HG03520 (cell line): ENCODE measurements at regions not wholly inside any gene's neighbourhood (a gene's known extent, or its start where the extent isn't known, plus 50 kb on each side); places are given as distances from the start of the nearest gene placed in this dataset.
"Not testable (repeated sequence)": the region's sequence is repeated elsewhere in the genome, so short reads cannot be mapped to it uniquely, and the experiment has no call there.

ENCODE experiments used
- ATAC-seq: cut with Tn5 transposase; IDR thresholded peaks from one replicate; pipeline ENCODE4 v1.9.1; 2021; ENCODE audit warnings: mild to moderate bottlenecking, moderate library complexity; ENCODE audit not compliant: unreplicated experiment

DNA sequence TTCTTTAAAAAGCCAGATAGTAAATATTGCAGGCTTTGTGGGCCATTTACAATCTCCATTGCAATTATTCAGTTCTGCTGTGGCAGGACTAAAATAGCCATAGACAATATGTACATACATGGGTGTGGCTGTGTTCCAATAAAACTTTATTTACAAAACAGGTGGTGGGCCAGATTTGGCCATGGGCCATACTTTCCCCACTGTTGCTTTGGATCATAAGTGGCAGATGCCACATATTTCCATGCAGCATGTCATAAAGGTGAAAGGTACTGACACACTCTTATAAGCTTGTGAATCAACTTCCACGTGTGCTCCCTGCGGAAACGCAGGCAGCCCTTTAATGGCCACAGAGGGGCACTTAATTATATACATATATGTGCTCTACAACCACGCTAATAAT lies 244.4 kb upstream of the FOXN3 start:
- ATAC-seq: no peak

DNA sequence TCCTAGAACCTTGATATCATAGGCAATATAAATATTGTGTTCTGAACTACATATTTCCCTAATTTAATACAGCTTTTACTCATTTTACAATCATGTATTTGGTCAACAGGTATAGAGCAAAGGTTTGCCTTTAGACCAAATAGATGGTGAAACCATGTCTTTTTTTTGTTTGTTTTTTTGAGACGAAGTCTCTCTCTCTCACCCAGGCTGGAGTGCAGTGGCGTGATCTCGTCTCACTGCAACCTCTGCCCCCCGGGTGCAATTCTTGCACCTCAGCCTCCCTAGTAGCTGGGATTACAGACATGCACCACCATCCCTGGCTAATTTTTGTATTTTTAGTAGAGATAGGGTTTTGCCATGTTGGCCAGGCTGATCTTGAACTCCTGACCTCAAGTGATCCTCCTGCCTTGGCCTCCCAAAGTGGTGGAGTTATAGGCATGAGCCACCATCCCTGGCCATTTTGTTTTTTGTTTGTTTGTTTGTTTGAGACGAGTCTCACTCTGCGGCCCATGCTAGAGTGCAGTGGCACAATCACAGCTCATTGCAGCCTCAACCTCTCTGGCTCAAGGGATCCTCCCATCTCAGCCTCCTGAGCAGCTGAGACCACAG lies 243.7 kb upstream of the FOXN3 start:
- ATAC-seq: not testable (repeated sequence)

DNA sequence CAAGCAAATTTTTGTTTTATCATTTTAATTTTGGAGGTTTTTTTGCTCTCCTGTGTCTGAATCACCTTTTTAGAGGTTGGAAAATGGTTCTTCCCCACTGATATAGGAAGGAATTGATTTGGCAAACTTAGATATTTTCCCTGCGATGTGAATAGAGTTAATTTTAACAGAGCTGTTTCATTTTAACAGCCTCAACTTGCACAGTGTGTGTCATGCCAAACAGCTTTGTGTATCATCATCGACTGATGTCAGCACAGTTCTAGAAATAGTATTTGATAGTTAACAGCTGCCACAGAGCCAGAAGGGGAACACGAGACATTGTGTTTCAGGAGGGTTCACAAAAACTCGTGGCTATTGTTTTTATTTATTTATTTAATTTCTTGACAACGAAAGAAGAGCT lies 243.1 kb upstream of the FOXN3 start:
- no peak for ATAC-seq

DNA sequence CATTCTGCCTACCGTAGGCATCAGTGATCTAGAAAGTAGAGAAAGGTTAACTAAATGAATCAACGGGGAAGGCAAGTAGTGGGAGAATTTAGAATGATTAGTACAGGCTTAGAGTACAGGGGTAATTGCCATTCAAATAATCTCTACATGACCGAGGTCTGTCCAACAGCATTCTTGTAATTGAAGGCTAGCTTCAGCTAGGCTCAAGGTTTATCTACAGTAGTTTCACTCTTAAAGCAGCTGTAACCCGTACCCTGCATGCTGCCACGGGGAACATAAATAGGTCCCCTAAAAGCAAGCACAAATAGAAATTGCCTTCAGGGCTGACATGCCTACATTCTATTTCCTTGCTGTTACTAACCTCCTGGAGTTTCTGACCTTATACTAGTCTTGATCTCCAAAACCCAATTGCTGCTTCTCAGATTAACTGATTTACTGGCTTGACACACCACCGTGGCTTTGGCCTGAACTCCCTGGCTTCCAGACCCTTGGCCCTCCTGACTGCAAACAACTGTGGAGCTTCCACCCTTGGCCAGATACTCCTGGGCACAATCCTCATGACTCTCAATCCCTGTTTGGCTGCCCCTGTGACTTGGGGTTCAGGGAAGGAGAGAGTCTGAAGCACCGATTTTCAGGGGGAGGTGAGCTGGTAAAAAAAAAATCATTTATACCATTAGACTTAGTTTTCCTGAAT lies 242.1 kb upstream of the FOXN3 start:
- ATAC-seq: no peak

DNA sequence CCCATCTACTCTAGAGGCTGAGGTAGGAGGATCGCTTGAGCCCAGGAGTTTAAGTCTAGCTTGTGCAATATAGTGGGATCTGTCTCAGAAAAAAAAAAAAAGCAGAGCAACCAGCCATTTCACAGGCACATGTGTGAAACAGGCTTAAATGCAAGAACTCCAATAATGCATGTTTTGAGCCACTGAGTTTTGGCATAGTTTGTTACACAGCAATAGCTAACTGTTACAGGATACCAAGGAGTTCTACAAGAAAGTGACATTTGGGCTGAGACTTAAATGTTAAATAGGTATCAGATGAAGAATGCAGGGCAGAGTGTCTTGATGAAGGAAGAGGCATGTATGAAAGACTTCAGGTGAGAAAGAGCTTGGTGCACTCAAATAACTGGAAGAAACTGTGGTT lies 240.0 kb upstream of the FOXN3 start:
- no peak for ATAC-seq

DNA sequence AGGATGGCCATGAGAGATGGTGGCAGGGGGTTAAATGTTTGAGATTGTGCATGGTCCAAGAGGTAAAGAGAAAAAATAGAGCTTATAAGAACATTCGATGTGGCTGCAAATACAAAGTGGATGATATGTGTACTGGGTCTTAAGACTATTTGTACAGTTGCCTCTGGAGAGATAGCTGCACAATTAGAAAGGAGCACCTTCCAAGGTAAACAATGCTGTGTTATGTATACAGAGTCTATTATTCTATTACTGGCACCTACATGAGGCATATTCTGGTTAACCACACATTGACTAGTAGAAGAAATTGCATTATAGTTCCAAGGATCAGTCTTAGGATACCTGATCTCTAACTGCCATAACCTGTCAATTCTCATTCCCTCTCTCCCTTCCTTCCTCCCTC lies 238.0 kb upstream of the FOXN3 start:
- no peak for ATAC-seq

DNA sequence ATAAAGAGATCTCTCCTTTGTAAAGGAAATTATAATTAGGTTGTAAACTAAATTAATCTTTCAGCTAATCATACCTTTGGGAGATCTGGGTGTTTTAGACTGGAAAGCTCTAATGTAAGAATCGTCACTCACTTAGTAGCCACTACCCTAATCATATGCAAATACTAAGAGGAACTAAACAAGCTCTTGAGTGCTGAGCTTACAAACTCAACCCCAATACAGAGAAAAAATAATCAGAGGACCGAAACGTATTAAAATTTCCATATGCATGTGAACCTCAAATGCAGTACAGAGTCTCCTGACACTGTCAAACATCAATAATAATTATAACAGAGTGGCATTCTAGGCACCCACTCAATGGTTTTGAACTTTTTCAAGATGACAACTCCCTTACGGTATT lies 235.3 kb upstream of the FOXN3 start:
- no peak for ATAC-seq

DNA sequence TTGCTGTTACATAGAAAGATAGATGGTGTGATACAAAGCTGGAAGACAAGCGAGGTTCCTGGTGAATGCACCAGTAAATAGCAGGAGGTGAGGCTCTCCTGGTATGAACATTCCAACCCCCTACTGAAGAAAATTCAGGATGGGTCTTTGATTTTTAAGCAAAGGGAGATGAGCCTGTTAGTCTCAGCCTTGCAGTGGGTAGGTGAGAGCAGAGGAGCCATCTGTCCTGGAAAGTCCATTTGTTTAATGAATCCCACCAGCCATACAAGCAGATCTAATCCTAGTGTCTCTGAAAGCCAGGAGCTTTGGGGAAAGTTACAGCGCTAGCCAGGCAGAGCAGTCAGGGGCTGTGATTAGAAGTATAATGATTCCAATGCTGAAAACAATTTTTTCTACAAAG lies 234.8 kb upstream of the FOXN3 start:
- ATAC-seq: no peak

DNA sequence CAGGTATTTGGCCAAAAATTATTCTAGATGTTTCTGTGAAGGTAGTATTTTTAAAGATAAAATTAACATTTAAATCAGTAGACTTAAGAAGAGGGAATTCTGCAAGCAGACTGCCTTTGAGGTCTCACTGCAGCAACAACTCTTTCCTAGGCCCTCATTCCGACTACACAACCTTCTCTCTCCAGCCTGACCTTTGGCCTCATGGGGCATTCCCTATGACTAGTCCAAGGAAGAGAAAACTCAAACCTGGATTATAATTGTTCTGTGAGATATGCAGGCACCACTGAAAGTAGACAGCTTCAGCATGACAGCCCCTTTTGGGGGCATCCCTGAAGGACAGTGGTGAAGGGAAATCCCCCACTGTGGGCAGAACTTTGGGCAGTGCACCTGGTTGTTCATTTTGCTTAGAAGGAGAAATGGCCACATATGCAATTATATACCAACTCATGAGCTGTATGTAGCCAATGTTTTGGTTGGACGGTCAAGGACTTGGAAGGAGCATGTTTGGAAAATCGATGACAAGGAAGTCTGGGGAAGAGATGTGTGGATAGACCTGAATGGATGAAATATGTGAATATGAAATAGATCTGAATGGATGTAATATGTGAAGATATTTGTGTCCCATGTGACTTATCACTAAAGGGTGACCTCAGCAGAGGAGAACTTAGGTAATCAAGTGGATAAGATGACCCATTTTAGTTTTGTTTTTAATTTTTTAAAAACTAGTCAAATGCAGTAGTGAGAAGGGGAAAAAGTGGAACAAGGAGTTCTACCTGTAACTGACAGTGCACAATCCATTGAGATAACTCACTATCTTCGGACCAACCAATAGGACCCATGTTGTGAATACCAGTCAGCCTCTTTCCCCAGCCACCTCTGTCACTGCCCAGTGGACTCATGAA lies 233.3 kb upstream of the FOXN3 start:
- ATAC-seq: no peak

DNA sequence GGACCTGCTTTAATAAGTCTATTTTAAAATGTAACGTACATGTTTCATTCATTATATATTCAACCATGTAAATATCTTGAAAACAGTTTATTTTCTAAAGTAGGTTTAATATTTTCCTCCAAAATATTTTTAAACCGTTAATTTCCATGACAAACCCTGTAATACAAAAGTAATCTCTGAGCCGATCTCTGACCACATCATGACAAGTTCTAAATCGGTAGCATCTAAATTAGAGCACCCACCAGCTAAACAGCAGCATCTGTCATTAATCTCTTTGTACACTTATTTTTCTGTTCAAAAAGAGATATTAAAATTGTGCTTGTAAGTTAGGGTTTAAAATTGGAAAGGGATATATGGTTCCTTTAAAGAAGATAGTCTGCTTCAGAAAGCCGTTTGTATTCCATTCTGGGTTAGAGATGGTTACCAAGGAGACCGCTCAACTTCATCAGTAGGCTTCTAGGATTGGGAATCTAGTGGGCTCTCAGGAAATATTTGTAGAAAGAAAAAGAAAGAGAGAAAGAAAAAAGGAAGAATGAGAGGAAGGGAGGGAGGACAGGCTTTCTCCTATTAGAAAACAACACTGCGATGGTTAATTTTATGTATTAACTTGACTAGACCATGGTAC lies 232.5 kb upstream of the FOXN3 start:
- no peak for ATAC-seq

DNA sequence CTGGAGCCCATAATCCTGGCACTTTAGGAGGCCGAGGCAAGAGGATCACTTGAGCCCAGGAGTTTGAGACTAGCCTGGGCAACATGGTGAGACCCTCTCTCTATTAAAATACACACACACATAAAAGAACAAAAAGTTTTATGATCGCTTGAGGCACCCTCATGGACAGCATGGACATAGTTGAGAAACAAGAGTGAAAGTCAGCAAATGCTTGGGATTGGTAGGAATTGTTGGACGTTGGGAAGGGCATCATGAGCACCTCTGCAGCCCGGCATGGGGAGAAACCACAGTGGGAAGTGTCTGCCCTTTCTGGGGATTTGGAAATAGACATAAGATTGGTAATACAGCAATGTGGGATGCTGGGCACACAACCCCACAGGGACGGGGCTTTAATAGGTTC lies 231.9 kb upstream of the FOXN3 start:
- no peak for ATAC-seq

DNA sequence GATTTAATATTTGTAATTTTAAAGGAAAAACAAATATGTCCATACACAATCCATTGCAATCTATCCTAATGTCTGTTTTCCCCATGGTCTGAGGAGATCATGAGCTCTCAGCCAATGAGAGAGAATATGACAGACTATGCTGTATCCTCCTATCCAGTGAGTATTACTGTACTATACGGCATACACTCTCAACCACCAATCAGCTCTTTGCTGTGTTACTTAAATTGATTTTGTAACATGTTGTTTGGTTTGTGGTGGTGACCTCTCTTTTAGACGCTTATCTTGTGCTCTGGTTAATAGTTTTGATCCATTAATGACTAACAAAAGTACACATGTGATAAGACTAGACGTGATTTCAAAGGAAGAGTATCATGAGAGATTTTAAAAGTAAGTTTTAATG lies 231.5 kb upstream of the FOXN3 start:
- no peak for ATAC-seq

DNA sequence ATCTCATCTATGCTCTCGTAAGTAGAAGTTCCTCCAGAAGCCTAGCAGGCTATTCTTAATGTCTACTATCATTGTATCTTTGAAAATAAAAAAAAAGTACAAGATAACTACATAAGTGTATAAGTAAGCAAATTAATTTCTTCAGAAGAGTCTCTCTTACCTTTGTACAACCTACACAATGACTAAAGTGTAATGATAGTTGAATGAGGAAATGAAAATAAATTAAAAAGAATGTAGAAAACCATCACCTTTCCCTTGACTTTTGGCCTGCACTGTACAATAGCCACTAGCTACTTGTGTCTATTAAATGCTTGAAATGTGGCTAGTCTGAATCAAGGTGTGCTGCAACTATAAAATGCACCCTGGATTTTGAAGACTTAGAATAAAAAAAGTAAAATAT lies 229.9 kb upstream of the FOXN3 start:
- no peak for ATAC-seq

DNA sequence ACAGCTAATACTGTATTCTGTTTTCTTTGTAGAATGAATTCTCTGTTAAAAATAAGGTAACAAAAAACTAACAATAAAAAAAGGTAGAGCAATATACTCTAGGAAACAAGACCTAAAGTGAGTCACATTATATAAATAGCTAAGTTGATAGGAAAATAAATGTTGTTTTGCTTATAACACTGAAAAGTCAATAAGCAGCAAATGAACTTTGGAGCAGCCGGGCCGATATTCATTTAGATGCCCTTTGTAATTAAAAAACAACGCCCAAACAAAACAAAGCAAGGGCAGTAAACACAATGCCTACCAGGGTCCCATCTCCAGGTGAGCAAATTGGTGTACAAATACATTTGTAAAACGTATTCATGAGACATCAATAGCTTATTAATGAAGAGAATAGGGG lies 227.6 kb upstream of the FOXN3 start:
- no peak for ATAC-seq

DNA sequence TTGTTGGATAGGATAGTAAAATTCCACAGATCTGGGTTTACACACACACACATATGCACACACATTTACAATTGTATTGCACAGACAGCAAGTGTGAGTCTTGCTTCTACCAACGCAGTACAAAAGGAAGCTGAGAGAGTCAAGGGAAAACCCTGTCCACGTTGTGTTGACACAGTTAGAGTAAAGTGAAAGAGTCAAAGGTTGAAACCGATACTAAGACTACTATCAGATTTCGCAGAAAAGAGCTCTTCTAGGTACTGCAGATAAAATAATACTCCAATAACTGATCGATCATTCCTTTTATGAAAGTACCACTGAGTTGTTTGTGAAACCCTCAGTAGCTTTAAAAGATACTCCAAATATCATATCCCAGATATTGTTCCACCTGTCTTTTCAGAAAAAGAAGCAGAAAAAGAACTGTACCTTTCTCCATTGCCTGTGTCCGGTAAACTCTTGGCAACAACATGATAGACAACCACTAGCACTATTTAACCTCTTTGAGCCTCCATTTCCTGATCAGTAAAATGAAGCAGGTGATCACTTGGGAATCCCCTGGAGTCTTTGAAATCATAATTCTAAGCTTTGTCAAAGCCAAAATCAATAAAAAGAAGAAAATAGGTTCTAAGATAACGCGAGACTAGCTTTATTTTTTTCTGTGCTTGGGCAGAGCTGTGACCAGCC lies 224.6 kb upstream of the FOXN3 start:
- peak; percentile 99 for ATAC-seq

DNA sequence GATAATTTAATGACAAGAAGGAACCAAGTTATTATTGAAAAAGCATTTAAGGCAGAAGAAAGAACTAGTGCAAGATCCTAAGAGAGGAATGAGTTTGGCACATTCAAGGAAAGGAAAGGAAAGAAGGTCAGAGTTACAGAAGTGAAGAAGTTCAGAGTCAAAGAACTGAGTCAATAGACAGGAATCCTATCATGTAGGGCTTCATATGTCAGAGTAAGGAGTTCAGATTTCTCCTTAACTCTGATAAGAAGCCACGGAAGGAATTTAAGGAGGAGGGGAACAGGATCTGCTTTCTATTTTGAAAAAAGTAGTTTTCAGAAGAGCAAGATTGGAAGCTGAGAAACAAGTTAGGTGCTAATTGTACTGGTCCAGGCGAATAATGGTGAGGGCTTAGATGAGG lies 223.1 kb upstream of the FOXN3 start:
- no peak for ATAC-seq

DNA sequence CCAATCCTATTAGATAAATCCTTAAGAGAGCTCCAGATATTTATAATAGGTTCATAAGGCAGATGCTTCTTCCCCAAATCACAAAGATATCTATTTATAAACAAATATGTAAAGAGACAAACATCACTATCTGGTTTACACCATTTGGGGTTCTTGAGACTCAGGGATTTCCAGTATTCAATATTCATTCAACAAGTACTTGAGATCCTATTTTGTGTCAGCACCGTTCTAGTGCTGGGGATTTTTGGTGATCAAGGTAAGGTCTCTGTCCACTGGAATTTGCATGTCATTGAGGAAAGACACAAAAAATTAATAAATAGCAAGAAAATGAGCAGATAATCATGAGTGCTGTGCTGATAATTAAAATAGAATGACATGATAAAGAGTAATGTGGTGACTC lies 222.7 kb upstream of the FOXN3 start:
- ATAC-seq: no peak

DNA sequence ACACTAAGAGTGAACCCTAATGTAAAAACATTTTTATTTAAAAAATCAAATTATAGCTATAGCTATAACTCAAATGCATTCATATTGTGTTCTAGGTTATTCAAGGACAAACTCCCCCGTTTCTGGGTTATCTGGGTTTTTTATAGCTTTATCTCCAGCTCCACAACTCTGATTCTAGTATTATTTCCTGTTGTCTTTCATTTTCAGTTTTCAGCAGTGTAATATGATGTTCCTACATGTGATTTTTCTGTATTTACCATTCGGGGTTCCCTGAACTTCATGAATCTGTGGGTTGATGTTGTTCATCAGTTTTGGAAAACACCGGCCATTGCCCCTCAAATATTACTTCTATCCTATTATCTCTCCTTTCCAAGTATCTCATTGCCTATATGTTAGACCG lies 221.9 kb upstream of the FOXN3 start:
- ATAC-seq: no peak

DNA sequence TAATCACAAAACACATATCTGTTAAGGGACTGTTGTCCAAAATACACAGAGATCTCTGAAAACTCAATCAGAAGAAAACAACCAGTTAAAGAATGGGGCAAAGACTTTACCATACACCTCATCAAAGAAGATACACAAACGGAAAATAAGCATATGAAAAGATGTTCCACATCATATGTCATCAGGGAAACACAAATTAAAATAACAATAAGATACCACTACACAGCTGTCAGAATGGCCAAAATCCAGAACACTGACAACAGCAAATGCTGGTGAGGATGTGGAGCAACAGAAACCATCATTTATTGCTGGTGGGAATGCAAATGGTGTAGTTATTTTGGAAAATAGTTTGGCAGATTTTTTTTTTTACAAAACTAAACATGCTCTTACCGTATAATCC lies 220.5 kb upstream of the FOXN3 start:
- no peak for ATAC-seq

DNA sequence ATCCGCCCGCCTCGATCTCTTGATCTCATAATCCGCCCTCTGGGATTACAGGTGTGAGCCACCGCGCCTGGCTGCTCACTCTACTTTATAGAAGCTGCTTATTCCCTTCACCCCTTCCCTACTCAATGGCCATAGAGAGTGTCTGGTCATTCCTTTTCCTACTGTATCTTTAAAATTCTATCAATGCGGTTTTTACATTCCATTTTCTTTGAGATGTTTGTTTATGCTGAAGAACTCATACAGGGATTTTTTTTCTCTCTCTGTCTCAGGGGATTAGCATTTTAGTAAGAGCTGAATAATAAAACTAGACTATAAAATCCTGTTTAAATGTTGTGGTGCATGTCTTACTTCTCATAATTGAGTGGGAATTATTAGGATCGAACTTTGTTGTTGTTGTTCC lies 218.6 kb upstream of the FOXN3 start:
- no peak for ATAC-seq

DNA sequence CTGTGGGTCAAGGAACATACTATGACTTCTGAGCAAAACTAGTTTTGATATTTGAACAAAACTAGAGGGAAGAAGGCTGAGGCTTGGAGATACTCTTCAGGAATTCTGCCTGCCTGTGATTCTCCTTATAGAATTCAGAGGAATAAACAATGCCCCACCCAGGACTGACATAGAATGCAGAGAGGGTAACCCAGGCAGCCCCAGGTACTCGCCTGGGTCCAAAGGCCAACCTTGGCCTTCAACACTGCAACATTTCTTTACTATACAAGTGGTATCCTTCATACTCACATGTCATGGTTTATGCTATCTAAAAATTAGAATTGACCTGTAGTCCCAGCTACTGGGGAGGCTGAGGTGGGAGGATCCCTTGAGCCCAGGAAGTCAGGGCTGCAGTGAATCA lies 217.0 kb upstream of the FOXN3 start:
- ATAC-seq: no peak
